GM18873 (cell line): ENCODE measurements at regions not wholly inside any gene's neighbourhood (a gene's known extent, or its start where the extent isn't known, plus 50 kb on each side); places are given as distances from the start of the nearest gene placed in this dataset.
"Not testable (repeated sequence)": the region's sequence is repeated elsewhere in the genome, so short reads cannot be mapped to it uniquely, and the experiment has no call there.

Source experiments
- ATAC-seq: cut with Tn5 transposase; IDR thresholded peaks from one replicate; pipeline ENCODE4 v1.9.1; 2021; ENCODE audit warnings: mild to moderate bottlenecking, moderate library complexity, moderate number of reproducible peaks; ENCODE audit not compliant: unreplicated experiment, low FRiP score

DNA sequence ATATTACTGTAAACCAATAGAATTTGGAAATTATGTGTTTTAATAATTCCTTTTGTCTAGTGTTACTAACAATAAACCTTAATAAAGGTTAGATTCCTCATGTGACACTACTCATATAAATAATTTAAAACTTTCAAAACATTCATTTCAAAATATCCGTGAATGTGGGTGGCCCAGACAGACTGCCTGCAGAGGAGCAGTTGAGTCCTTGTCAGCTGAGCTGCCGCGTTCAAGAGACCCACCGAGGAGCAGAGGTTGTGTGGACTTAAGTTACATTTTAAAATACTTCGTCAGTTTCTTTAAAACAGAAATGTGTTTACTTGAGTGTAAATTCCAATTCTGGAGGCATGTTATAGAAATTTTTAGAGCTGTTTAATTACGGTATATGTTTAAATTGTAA is 64.2 kb upstream of the HGFAC start:
- ATAC-seq, result no peak

DNA sequence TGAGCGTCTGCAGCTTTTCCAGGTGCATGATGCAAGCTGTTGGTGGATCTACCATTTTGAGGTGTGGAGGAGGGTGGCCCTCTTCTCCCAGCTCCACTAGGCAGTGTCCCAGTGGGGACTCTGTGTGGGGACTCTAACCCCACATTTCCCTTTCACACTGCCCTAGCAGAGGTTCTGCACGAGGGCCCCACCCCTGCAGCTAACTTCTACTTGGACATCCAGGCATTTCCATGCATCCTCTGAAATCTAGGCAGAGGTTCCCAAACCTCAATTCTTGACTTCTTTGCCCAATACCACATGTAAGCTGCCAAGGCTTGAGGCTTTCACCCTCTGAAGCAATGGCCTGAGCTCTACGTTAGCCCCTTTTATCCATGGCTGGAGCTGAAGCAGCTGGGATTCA is 61.4 kb upstream of the HGFAC start:
- ATAC-seq, result not testable (repeated sequence)

DNA sequence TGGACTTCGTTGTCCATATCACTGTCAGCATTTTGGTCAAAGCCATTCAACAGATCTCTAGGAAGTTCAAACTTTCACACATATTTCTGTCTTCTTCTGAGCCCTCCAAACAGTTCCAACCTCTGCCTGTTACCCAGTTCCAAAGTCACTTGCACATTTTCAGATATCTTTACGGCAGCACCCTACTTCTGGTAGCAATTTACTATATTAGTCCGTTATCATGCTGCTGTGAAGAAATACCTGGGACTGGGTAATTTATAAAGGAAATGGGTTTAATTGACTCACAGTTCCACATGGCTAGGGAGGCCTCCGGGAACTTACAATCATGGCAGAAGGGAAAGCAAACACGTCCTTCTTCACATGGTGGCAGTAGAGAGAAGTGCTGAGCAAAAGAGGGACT is 60.6 kb upstream of the HGFAC start:
- ATAC-seq, result not testable (repeated sequence)

DNA sequence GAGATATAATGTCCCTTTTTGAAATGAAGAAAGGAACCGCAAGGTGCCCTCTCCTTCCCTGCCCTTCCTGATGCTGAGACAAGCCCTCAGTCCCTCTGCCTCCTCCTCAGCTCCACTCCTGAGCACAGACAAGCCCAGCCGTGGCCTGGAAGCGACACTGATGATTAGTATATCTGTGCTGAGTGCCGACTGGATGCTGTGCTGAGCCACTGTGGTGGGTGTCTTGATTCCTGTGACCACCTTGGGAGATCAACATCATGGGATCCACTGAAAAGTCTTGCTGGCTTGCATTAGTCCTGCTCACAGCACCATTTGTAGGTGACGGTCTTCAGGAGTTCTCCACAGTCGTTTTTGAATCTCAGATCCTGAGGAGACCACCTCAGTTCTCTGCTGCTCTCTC is 59.5 kb upstream of the HGFAC start:
- no peak for ATAC-seq

DNA sequence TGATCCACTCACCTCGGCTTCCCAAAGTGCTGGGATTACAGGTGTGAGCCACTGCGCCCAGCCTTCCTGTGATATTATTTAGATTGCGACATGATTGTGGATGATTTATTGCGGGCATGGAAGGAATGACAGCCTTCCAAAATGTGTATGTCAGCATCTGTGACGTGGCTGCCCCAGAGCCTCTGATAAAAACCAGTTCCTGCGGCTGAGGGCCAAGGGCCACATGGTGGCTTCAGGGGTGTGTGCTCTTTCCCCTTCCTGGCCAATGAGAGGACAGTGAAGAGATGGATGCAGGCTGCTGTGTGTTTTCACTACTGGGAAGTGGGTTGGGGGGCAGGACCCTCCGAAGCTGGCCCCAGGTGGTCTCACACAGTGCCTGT is 57.4 kb upstream of the HGFAC start:
- ATAC-seq, result no peak

DNA sequence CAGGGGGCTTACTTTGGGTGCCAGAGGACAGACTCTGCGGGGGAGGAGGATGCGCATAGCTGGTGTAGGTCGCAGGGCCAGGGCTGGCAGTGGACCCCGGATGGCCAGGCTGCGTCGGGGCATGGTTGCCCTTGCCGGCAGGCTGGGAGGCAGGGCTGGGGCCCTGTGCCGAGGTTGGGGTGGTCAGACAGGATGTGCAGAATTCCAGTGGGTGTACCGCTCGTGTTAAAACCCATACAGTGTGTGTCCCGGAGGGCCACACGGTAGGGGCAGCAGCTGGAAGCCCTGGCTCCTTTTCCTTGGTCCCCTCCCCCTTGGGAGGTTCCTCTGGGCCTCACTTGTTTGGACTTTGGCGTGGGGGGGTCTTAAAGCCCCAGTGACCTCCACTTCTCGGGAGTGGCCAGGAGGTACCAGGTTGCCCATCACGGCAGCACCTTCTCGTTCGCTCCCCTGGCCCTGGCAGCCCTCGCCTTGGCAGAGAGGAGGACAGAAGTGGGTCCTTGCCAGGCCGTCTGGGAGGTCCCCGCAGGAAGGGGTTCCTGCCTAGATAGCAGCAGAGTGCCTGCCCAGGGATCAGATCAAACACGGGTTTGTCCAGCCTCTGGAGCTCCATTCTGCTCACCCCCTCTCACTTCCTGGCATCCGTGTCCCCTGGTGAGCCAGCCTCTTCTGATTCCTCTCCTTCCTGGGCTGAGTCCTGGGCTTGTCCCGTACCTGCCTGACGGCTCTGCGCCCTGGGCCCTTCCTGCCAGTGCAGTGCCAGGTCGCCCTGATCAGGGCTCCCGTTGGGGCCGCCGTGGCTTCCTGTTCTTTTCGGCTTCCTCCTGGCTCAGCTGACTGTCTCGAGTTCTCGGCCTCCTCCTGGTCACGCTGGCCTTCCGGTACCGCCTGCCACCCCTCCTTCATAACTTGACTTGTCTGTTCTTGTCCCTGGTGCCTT is 56.7 kb upstream of the HGFAC start:
- ATAC-seq, result no peak

DNA sequence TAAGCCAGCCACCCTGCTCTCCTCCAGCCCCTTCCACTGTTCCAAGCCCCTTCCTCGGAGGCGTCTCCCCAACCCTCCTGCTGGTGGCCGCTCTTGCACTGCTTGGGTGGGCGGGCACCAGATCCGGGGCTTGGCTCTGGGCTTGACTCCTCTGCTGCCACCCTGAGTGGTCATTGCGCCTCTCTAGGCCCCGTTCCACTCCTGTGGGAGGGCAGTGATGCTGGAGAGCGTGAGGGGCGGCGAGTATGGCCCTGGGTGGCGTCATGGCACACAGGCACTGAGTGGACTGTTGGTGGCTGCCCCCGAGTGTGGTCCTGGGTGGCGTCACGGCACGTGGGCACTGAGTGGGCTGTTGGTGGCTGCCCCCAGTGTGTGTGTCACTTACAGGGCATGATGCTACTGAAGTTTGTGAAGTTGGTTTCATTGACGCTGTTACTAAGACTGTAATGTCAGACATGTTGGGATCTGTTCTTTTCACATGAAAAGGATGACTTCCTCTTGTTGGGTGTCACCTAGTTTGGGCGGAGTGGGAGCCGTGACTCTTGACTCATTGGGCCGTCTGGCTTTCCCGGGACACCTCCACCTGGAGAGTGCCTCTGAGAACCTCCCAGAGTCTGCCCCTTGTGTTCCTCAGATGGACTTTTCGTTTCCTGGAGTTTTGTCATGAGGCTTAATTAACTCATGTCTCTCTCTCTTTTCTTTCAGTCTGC is 55.9 kb upstream of the HGFAC start:
- no peak for ATAC-seq

DNA sequence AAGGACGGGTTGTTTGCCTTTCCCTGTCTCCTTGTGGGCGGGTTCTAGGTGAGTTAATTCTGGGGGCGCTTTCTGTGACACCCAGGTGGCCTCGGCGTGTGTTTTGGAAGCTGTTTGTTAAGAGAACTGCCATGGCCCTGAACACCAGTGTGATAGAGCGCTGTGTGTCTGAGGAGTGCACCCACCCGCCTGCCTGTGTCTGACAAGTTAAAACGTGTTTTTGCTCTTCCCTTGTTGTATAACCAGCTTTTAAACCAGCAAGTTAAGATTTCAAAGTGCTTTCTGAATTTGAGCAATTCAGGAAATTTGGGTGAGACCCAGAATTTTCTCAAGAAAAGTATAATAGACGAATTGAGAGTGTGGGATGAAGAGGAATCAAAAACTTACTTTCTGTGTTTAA is 55.2 kb upstream of the HGFAC start:
- no peak for ATAC-seq

DNA sequence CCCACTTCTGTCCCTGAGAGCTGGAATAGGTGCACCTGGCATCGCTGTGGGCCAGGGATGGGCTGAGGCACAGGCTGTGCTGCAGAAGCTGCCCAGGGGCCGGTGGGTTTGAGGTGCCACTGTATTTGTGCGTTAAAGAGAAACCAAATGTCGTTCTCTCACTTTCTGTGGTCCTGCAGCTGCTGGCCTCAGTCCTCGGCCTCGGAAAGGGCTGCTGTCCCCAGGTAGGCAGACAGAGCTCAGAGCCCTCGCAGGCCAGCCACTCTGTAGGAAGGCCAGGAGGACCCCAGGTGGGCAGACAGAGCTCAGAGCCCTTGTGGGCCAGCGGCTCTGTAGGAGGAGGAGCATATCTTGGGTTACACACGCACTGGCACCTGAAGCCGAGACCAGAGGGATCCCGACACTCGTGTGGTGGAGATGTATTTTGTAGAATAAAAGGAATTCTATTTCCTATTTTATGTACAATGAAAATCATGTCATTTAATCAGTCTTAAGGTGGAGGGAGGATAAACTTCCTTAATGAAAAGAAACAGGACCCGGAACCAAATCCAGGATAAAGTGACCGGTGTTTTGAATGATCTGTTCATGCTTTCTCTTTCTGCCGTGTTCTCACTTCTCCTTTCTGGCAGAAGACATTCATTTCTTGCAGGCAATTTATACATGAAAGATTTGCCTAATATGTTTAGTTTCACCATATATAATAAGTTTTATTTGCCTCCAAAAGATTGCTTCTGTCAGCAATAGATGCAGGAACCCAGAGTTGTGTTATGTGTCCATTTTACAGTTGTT is 54.4 kb upstream of the HGFAC start:
- ATAC-seq, result no peak

DNA sequence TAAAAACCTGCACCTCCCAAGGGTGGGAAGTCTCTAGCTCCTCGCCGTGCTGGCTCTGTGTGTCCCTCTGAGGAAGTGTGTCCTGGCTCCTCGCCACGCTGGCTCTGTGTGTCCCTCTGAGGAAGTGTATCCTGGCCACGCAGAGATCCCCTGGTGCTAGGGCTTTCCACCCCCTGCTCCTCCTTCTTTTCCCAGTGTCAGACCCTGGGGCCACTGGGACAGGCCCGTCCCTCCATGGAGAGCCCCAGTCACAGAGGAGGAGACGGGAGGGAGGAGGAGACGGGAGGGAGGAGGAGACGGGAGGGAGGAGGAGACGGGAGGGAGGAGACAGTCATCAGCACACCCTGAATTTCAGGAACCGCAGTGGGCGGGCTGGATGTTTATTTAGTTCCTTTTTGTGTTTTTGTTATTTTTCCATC is 53.8 kb upstream of the HGFAC start:
- ATAC-seq, result no peak

DNA sequence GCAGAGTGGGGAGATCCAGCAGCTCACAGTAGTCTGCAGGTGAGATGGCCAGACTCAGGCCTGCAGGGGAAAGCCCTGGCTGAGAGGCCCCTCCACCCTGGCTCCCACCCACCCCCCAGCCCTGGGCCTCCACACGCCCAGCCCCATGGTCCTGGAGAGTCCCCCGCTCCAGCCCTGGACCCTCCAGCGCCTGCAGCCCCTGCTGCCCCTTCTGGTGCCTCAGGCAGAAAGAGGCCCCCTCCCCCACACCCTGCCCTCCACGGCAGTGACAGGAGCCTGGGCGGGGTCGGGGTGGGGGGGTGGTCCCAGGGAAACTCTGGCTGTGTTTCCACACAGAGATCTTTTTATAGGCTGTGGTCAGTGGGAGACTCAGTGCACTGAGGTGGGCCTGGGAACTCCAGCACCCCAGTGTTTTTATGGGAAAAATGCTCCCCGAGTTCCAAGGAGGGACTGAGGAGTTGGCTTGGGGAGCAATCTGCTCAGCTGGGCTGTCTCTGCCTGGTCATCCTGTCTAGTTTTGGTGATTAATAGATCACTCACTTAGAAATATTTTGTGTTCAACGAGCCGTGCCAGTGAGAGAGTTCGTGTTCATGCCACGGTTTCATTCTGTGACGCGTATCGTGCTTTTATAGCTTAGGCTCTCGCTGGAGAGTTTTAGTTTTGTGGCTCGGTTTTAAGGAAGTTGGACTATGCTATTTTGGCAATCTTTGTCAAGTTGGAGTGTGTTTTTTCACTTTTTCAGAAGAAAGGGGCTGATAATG is 53.1 kb upstream of the HGFAC start:
- peak; percentile 67 for ATAC-seq

DNA sequence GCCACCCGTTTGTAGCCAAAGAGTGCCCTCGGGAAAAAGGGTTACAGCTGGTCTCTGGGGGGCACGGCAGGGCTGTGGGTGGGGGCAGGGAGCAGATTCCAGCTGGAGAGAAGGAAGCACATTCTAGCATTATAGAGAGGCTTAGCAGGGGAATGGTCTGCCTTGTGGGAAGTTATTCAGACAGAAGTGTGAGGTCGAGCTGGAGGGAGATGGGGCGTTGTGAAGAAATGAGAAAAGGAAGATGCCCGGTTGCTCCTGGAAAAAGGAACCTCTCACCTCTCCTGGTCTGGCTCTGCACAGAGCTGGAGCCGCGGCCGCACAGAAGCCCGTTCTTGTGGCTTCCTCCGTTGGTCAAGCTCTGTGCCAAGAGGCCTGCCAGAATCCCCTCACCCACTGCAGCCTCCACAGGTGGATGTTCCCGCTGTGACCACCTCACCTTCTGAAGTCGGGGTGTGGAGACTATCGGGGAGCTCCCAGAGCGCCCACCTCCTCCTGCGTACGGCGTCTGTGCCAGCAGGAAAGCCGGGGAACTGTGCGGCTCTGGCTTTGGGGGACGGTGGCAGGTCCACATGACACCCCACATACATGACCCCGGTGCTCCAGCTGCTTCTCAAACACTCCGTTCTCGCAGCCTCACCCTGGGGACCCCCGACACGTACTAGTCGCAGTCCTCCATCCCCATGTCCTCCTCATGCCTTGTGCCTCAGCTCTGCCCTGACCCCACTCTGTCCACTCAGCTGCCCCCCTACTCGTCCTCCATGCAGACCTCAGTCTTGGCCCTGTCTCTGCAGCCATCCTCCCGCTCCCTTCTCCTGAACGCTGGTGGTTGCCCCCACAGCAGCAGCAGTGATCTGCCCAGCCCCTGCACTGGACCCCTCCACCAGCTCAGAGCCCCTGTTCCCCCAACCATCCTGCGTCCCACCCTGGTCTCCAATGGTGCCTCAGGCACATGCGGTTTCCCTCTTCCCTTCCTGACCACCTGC is 52.2 kb upstream of the HGFAC start:
- no peak for ATAC-seq

DNA sequence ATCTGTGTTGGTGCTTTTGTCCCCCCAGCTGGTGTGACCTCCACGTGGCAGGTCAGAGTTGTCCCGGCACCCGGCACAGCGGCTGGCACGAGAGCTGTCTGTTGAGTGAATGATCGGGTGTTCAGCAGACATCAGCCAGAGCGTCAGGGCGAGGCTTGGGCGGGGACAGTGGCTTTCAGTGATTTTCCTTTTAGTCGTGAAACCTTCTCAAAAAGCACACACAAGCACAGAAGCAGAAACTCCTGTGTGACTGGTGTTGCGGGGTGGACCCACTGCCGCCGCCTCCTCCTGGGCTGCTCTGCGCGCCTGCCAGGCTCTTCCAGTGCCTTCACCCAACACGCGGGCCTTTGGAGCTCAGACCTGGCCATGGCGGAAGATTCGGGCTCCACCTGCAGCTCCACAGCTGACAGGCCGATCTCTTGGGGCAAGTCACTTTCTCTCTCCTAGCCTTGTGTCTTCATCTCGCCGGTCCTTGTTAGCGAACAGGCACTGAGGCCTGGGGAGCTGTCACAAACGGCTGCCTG is 51.4 kb upstream of the HGFAC start:
- ATAC-seq, result no peak

DNA sequence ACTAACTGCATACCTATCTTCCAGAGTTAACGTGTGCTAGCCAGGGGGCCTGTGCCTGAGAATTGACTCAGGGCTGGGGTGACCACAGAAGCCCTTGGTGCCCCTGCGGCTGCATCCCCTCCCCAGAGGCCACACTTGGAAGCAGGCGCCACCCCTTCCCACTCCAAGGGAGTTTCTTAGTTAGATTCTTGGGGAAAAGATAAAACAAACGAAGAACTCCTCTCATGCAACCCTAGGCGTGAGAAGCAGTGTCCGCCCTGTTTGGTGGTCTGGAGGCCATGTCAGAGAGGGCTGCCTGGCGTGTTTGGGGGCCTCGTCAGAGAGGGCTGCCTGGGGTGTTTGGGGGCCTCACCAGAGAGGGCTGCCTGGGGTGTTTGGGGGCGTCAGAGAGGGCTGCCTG is 50.3 kb upstream of the HGFAC start:
- ATAC-seq, result no peak
